GM18499 (cell line): ENCODE measurements at regions not wholly inside any gene's neighbourhood (a gene's known extent, or its start where the extent isn't known, plus 50 kb on each side); places are given as distances from the start of the nearest gene placed in this dataset.
A peak's percentile ranks its signal among the peaks of the same experiment; 100 is the strongest.
"Not testable (repeated sequence)": the region's sequence is repeated elsewhere in the genome, so short reads cannot be mapped to it uniquely, and the experiment has no call there.

Experiments
- ATAC-seq: cut with Tn5 transposase; IDR thresholded peaks from one replicate; pipeline ENCODE4 v1.9.1; 2021; ENCODE audit warnings: moderate number of reproducible peaks; ENCODE audit not compliant: insufficient read depth, unreplicated experiment

GRCh38 chrX:111041018-111041462 lies 55.0 kb upstream of the PAK3 start:
- no peak for ATAC-seq

- no peak for ATAC-seq
Measured at GRCh38 chrX:111040377-111041017, 55.5 kb upstream of the PAK3 start.

- ATAC-seq, result no peak
Measured at GRCh38 chrX:111039606-111040005, 56.4 kb upstream of the PAK3 start.

GRCh38 chrX:111035991-111036390 lies 60.0 kb upstream of the PAK3 start:
- ATAC-seq, result no peak

- ATAC-seq, result no peak
Measured at GRCh38 chrX:111035256-111035655, 60.7 kb upstream of the PAK3 start.

GRCh38 chrX:111022998-111023397 lies 73.0 kb upstream of the PAK3 start:
- ATAC-seq, result not testable (repeated sequence)

GRCh38 chrX:111020283-111020682 lies 75.7 kb upstream of the PAK3 start:
- no peak for ATAC-seq

- ATAC-seq, result no peak
Measured at GRCh38 chrX:111013778-111014455, 82.1 kb upstream of the PAK3 start.

- no peak for ATAC-seq
Measured at GRCh38 chrX:111010111-111010510, 85.9 kb upstream of the PAK3 start.

GRCh38 chrX:111009256-111009655 lies 86.7 kb upstream of the PAK3 start:
- ATAC-seq, result no peak

GRCh38 chrX:111008126-111008525 lies 87.9 kb upstream of the PAK3 start:
- no peak for ATAC-seq

GRCh38 chrX:111007238-111007637 lies 88.8 kb upstream of the PAK3 start:
- no peak for ATAC-seq

- ATAC-seq, result no peak
Measured at GRCh38 chrX:111006116-111006515, 89.9 kb upstream of the PAK3 start.

GRCh38 chrX:111005166-111005565 lies 90.8 kb upstream of the PAK3 start:
- no peak for ATAC-seq

GRCh38 chrX:111003118-111003517 lies 92.9 kb upstream of the PAK3 start:
- no peak for ATAC-seq

- ATAC-seq, result peak; percentile 56
Measured at GRCh38 chrX:110992611-110993010, 103.4 kb upstream of the PAK3 start.

- ATAC-seq, result no peak
Measured at GRCh38 chrX:110989869-110990268, 106.1 kb upstream of the PAK3 start.

- no peak for ATAC-seq
Measured at GRCh38 chrX:110989447-110989846, 106.5 kb upstream of the PAK3 start.

GRCh38 chrX:110987292-110987691 lies 108.7 kb upstream of the PAK3 start:
- ATAC-seq, result no peak

- no peak for ATAC-seq
Measured at GRCh38 chrX:110985470-110985869, 110.5 kb upstream of the PAK3 start.

- no peak for ATAC-seq
Measured at GRCh38 chrX:110983024-110983423, 113.0 kb upstream of the PAK3 start.

GRCh38 chrX:110966839-110967238 lies 129.2 kb upstream of the PAK3 start:
- no peak for ATAC-seq
